CD4-positive, alpha-beta T cell (primary cell): ENCODE measurements at regions not wholly inside any gene's neighbourhood (a gene's known extent, or its start where the extent isn't known, plus 50 kb on each side); places are given as distances from the start of the nearest gene placed in this dataset.

Experiments used
- ATAC-seq: fragments of 200-7000 bp; cut with Tn5 transposase; one replicate; pipeline ENCODE4 v1.10.0; 2022; ENCODE audit warnings: mild to moderate bottlenecking; ENCODE audit not compliant: poor library complexity
- CTCF ChIA-PET: fragments of 350-600 bp; sonication (Branson Sonifier 250); formaldehyde crosslinking; loops from one replicate; lab custom pipeline; 2021; ENCODE audit warnings: antibody characterized with exemption, inconsistent platforms; lab: Charles Lee
- POLR2A ChIA-PET: fragments of 350-600 bp; sonication (Branson Sonifier 250); formaldehyde crosslinking; loops from one replicate; lab custom pipeline; 2021; ENCODE audit warnings: antibody characterized with exemption, inconsistent platforms; lab: Charles Lee
- DNase-seq, 14 experiments: peaks; one replicate each; pipeline ENCODE4 v3.0.0-alpha.2; 2013 to 2020; ENCODE audit warnings: mixed read lengths in 2 of 14
- H3K27ac ChIP-seq, 2 donors: one replicate each; pipeline versions ENCODE4 v1.5.1 to v1.7.0; 2013; ENCODE audit warnings: low read length in 2 of 2, low read depth in 1 of 2, mild to moderate bottlenecking in 1 of 2
- H3K27me3 ChIP-seq, 2 experiments: 1 replicate in 1 of 2; 2 replicates in 1 of 2; pipeline versions ENCODE4 v1.6.1 to v1.7.0; 2013; ENCODE audit warnings: low read length in 2 of 2, control low read depth in 1 of 2, mild to moderate bottlenecking in 1 of 2, moderate library complexity in 1 of 2; ENCODE audit not compliant: insufficient read depth in 2 of 2, control insufficient read depth in 1 of 2
- H3K36me3 ChIP-seq: one replicate; pipeline ENCODE4 v1.6.1; 2013; ENCODE audit warnings: low read length, control low read depth; ENCODE audit not compliant: insufficient read depth
- H3K4me1 ChIP-seq: one replicate; pipeline ENCODE4 v1.6.1; 2013; ENCODE audit warnings: low read length, control low read depth; ENCODE audit not compliant: insufficient read depth
- H3K4me3 ChIP-seq: one replicate; pipeline ENCODE4 v1.5.1; 2013; ENCODE audit warnings: mild to moderate bottlenecking, low read length, moderate library complexity
- H3K9me3 ChIP-seq, 2 experiments: 1 replicate in 1 of 2; 2 replicates in 1 of 2; pipeline versions ENCODE4 v1.6.1 to v1.7.0; 2013; ENCODE audit warnings: low read length in 2 of 2, mild to moderate bottlenecking in 2 of 2, control low read depth in 1 of 2, moderate library complexity in 1 of 2; ENCODE audit not compliant: control insufficient read depth in 1 of 2, insufficient read depth in 1 of 2
- H3K27ac Mint-ChIP-seq: one replicate; pipeline ENCODE4 v1.8.0; 2020; ENCODE audit warnings: mixed read lengths
- H3K27me3 Mint-ChIP-seq: one replicate; pipeline ENCODE4 v1.8.0; 2021; ENCODE audit warnings: mixed read lengths
- H3K36me3 Mint-ChIP-seq: one replicate; pipeline ENCODE4 v1.8.0; 2021; ENCODE audit warnings: low read depth, mixed read lengths
- H3K4me1 Mint-ChIP-seq: one replicate; pipeline ENCODE4 v1.8.0; 2021; ENCODE audit warnings: low read depth, mixed read lengths
- H3K4me3 Mint-ChIP-seq: one replicate; pipeline ENCODE4 v1.8.0; 2020; ENCODE audit warnings: mild to moderate bottlenecking, mixed read lengths
- H3K9me3 Mint-ChIP-seq: one replicate; pipeline ENCODE4 v1.8.0; 2020; ENCODE audit warnings: mixed read lengths
- CTCF ChIP-seq: fragments of 200-600 bp; IDR thresholded peaks from one replicate; pipeline ENCODE4 v1.8.0; 2022; ENCODE audit warnings: antibody characterized with exemption, mild to moderate bottlenecking
- intact Hi-C, 2 experiments: fragments of 100-400 bp; cut with DNase I in 1 of 2; cut with micrococcal nuclease in 1 of 2; formaldehyde crosslinking; loops; one replicate each; pipeline versions ENCODE4 v1.15.1 to v1.9.0; 2023 to 2025; cut with DNase I, micrococcal nuclease

DNA sequence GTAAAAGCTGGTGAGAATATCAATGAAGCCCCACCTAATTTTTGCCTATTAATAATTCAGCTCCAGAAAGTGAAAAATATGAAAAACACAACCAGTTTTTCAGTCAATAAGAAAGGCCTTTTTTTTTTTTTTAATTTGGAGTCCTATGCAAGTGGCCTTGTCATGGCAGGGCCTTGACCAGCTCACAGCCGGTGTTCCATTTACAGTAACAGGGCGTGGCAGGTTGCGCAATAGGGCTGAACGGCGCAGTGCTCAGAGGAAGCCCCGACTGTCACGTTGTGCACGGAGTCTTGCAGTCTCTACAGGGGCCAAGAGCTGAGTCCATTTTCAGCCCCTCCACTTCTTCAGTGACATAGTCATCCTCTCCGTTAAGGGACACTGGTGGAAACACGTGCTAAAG, 184.1 kb upstream of the FN1 start:
- ATAC-seq: no peak
- DNase-seq: peak in 2 of 14 experiments; percentile 27 to 35
- Mint-ChIP-seq H3K4me3 (peak overlapping the region; percentile 12), H3K4me1 (no peaks in the 10 kb centered on the region), H3K27me3 (peaks cover 27% of the 10 kb centered on the region), H3K27ac (no peak overlapping the region), H3K36me3 (no peaks in the 10 kb centered on the region), H3K9me3 (no peaks in the 10 kb centered on the region)
- ChIA-PET CTCF (no interaction called here), POLR2A (no interaction called here)
- Histone ChIP-seq H3K27me3 (no peaks in the 10 kb centered on the region), H3K36me3 (no peaks in the 10 kb centered on the region), H3K27ac (no peak overlapping the region), H3K4me3 (no peak overlapping the region), H3K9me3 (no peaks in the 10 kb centered on the region), H3K4me1 (peaks cover 2% of the 10 kb centered on the region)
- intact Hi-C loops: no loop called here
- no peak for TF ChIP-seq CTCF

GRCh38 chr2:215619022-215619958, 183.4 kb upstream of the FN1 start:
- no peaks in the 10 kb centered on the region for H3K36me3 ChIP-seq
- CTCF ChIA-PET: no interaction called here
- POLR2A ChIA-PET: interaction anchor here (0.7 kb wide), 1 partner anchor 8 kb away, joined by 3 read pairs; no protein-coding TSS in a partner anchor
- H3K36me3 Mint-ChIP-seq: no peaks in the 10 kb centered on the region
- H3K27me3 Mint-ChIP-seq: peaks cover 31% of the 10 kb centered on the region
- no peak overlapping the region for H3K4me3 ChIP-seq
- no peaks in the 10 kb centered on the region for H3K27me3 ChIP-seq
- peak overlapping the region; percentile 12 for H3K4me3 Mint-ChIP-seq
- H3K27ac Mint-ChIP-seq: no peak overlapping the region
- peaks cover 2% of the 10 kb centered on the region for H3K4me1 ChIP-seq
- no peak overlapping the region for H3K27ac ChIP-seq
- H3K9me3 ChIP-seq: no peaks in the 10 kb centered on the region
- intact Hi-C loops: no loop called here
- ATAC-seq (no peak), DNase-seq (no peak)
- no peaks in the 10 kb centered on the region for H3K9me3 Mint-ChIP-seq
- no peaks in the 10 kb centered on the region for H3K4me1 Mint-ChIP-seq
- TF ChIP-seq CTCF: no peak

DNA sequence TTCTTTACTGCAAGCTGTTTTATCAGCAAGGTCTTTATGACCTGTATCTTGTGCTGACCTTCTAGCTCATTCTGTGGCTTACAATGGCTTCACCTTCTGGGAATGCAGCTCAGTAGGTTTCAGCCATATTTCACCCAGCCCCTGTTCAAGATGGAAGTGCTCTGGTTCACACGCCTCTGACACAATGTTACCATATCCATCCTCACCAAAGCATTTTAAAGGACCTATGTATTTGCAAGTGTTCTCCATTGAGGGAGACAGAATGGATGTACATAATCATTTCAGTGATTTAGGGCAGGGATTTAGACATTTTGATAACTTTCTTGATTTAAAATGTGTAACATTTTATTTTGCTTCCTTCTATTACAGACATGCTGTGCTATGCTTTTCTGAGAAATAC, 182.3 kb upstream of the FN1 start:
- Histone ChIP-seq H3K9me3 (no peaks in the 10 kb centered on the region), H3K27me3 (no peaks in the 10 kb centered on the region), H3K27ac (no peak overlapping the region), H3K4me1 (peaks cover 2% of the 10 kb centered on the region), H3K4me3 (no peak overlapping the region), H3K36me3 (no peaks in the 10 kb centered on the region)
- ATAC-seq: no peak
- Mint-ChIP-seq H3K9me3 (no peaks in the 10 kb centered on the region), H3K4me3 (no peak overlapping the region), H3K27ac (no peak overlapping the region), H3K4me1 (no peaks in the 10 kb centered on the region), H3K27me3 (peaks cover 32% of the 10 kb centered on the region), H3K36me3 (no peaks in the 10 kb centered on the region)
- no peak for TF ChIP-seq CTCF
- intact Hi-C loops: no loop called here
- ChIA-PET CTCF (no interaction called here), POLR2A (no interaction called here)
- no peak for DNase-seq
